Gastroesophageal sphincter (tissue), 4 donors: ENCODE measurements at regions not wholly inside any gene's neighbourhood (a gene's known extent, or its start where the extent isn't known, plus 50 kb on each side); places are given as distances from the start of the nearest gene placed in this dataset.

Experiments used
- ATAC-seq: fragments of 150-250 bp; one replicate; pipeline ENCODE4 v1.9.1; 2016; ENCODE audit warnings: mild to moderate bottlenecking, moderate library complexity
- H3K27ac ChIP-seq, 4 donors: fragments of 200-600 bp; sonication (generic) in 3 of 4; 1 replicate in 3 of 4; 2 replicates in 1 of 4; pipeline ENCODE4 v1.5.1; 2016 to 2019
- H3K27me3 ChIP-seq: fragments of 200-600 bp; sonication (generic); one replicate; pipeline ENCODE4 v1.5.1; 2019
- H3K36me3 ChIP-seq, 2 donors: fragments of 200-600 bp; sonication (generic); one replicate each; pipeline ENCODE4 v1.5.1; 2019; ENCODE audit warnings: control low read depth in 1 of 2
- H3K4me1 ChIP-seq, 3 donors: fragments of 200-600 bp; sonication (generic); 1 replicate in 2 of 3; 2 replicates in 1 of 3; pipeline ENCODE4 v1.5.1; 2016 to 2019; ENCODE audit warnings: control low read depth in 2 of 3
- H3K4me3 ChIP-seq, 2 donors: fragments of 200-600 bp; sonication (generic); one replicate each; pipeline ENCODE4 v1.5.1; 2019; ENCODE audit warnings: mild to moderate bottlenecking in 1 of 2, moderate library complexity in 1 of 2
- H3K9me3 ChIP-seq, 3 donors: fragments of 200-600 bp; sonication (generic); one replicate each; pipeline ENCODE4 v1.5.1; 2017 to 2019; ENCODE audit warnings: control low read depth in 2 of 3
- CTCF ChIP-seq, 4 experiments: fragments of 200-600 bp in 2 of 4; fragments of 450-650 bp in 2 of 4; sonication (generic) in 1 of 4; IDR thresholded peaks; one replicate each; pipeline ENCODE4 v1.5.1; 2017 to 2019; ENCODE audit warnings: antibody characterized with exemption in 4 of 4, mild to moderate bottlenecking in 2 of 4, moderate library complexity in 2 of 4
- EP300 ChIP-seq: sonication (generic); formaldehyde crosslinking; IDR thresholded peaks from one replicate; pipeline ENCODE4 v1.6.1; 2017; ENCODE audit warnings: antibody characterized with exemption, mild to moderate bottlenecking
- POLR2A ChIP-seq, 2 donors: fragments of 450-650 bp; IDR thresholded peaks; one replicate each; pipeline ENCODE4 v1.6.1; 2017; ENCODE audit warnings: antibody characterized with exemption in 2 of 2, mild to moderate bottlenecking in 2 of 2, moderate library complexity in 1 of 2
- POLR2AphosphoS5 ChIP-seq: sonication (generic); formaldehyde crosslinking; IDR thresholded peaks from one replicate; pipeline ENCODE4 v1.6.1; 2017; ENCODE audit warnings: antibody characterized with exemption
- WGBS, 2 donors: methylation state at CpG; one replicate each; pipeline ENCODE4 v1.1.5; 2018; ENCODE audit warnings: low coverage in 1 of 2; 5-methylcytosine and 5-hydroxymethylcytosine counted together

GRCh38 chr17:11086646-11087340 lies 154.2 kb upstream of the SHISA6 start:
- no peaks in the 10 kb centered on the region for H3K4me1 ChIP-seq
- H3K27ac ChIP-seq: no peak overlapping the region
- no peak for TF ChIP-seq EP300
- WGBS, 2 donors: 62 to 68% methylated on average over 8 of the region's 8 CpGs
- peaks cover 13% of the 10 kb centered on the region for H3K27me3 ChIP-seq
- H3K9me3 ChIP-seq: no peaks in the 10 kb centered on the region
- no peak for ATAC-seq
- no peaks in the 10 kb centered on the region for H3K36me3 ChIP-seq
- H3K4me3 ChIP-seq: no peak overlapping the region

GRCh38 chr17:11082559-11082958 lies 158.5 kb upstream of the SHISA6 start:
- Histone ChIP-seq H3K4me3 (no peak overlapping the region), H3K4me1 (no peaks in the 10 kb centered on the region), H3K9me3 (no peaks in the 10 kb centered on the region), H3K27ac (no peak overlapping the region), H3K36me3 (no peaks in the 10 kb centered on the region), H3K27me3 (peaks cover 16% of the 10 kb centered on the region)
- no peak for TF ChIP-seq CTCF (IDR thresholded peaks at IDR 0.05)
- no peak for TF ChIP-seq POLR2A (IDR thresholded peaks at IDR 0.05)
- no peak for TF ChIP-seq EP300
- no peak for TF ChIP-seq POLR2AphosphoS5
- no peak for ATAC-seq

- Histone ChIP-seq H3K9me3 (no peaks in the 10 kb centered on the region), H3K27me3 (peaks cover 16% of the 10 kb centered on the region), H3K4me3 (no peak overlapping the region), H3K36me3 (no peaks in the 10 kb centered on the region), H3K4me1 (no peaks in the 10 kb centered on the region), H3K27ac (no peak overlapping the region)
- WGBS, 2 donors: 61 to 82% methylated on average over 3 of the region's 3 CpGs
- no peak for ATAC-seq
- no peak for TF ChIP-seq POLR2AphosphoS5
- no peak for TF ChIP-seq EP300
- no peak for TF ChIP-seq CTCF (IDR thresholded peaks at IDR 0.05)
- TF ChIP-seq POLR2A (IDR thresholded peaks at IDR 0.05): no peak
Observed at GRCh38 chr17:11081342-11081741, 159.7 kb upstream of the SHISA6 start.

GRCh38 chr17:11077673-11078072 lies 163.3 kb upstream of the SHISA6 start:
- ATAC-seq: no peak
- WGBS, 2 donors: 100% methylated on average over 1 of the region's 1 CpG
- no peak overlapping the region for H3K4me3 ChIP-seq
- no peaks in the 10 kb centered on the region for H3K9me3 ChIP-seq
- TF ChIP-seq POLR2A (IDR thresholded peaks at IDR 0.05) (no peak), CTCF (IDR thresholded peaks at IDR 0.05) (no peak), EP300 (no peak), POLR2AphosphoS5 (no peak)
- H3K27me3 ChIP-seq: peaks cover 11% of the 10 kb centered on the region
- H3K36me3 ChIP-seq: no peaks in the 10 kb centered on the region
- H3K27ac ChIP-seq: no peak overlapping the region
- no peaks in the 10 kb centered on the region for H3K4me1 ChIP-seq

- Histone ChIP-seq H3K4me1 (no peaks in the 10 kb centered on the region), H3K27me3 (no peaks in the 10 kb centered on the region), H3K27ac (no peak overlapping the region), H3K9me3 (peaks cover 0 to 12% (median 0%) of the 10 kb centered on the region in 3 donors), H3K36me3 (no peaks in the 10 kb centered on the region), H3K4me3 (no peak overlapping the region)
- no peak for TF ChIP-seq POLR2AphosphoS5
- no peak for TF ChIP-seq POLR2A (IDR thresholded peaks at IDR 0.05)
- no peak for TF ChIP-seq CTCF (IDR thresholded peaks at IDR 0.05)
- TF ChIP-seq EP300: no peak
- no peak for ATAC-seq
- 63 to 64% methylated on average over 2 of the region's 2 CpGs for WGBS, 2 donors
Observed at GRCh38 chr17:11074451-11074850, 166.6 kb upstream of the SHISA6 start.
